Retina (tissue), 1 donor: ENCODE measurements at regions not wholly inside any gene's neighbourhood (a gene's known extent, or its start where the extent isn't known, plus 50 kb on each side); places are given as distances from the start of the nearest gene placed in this dataset.
"Not testable (repeated sequence)": the region's sequence is repeated elsewhere in the genome, so short reads cannot be mapped to it uniquely, and the experiment has no call there.

Experiments
- DNase-seq: peaks from one replicate; pipeline ENCODE4 v3.0.0-alpha.2; 2016

DNA sequence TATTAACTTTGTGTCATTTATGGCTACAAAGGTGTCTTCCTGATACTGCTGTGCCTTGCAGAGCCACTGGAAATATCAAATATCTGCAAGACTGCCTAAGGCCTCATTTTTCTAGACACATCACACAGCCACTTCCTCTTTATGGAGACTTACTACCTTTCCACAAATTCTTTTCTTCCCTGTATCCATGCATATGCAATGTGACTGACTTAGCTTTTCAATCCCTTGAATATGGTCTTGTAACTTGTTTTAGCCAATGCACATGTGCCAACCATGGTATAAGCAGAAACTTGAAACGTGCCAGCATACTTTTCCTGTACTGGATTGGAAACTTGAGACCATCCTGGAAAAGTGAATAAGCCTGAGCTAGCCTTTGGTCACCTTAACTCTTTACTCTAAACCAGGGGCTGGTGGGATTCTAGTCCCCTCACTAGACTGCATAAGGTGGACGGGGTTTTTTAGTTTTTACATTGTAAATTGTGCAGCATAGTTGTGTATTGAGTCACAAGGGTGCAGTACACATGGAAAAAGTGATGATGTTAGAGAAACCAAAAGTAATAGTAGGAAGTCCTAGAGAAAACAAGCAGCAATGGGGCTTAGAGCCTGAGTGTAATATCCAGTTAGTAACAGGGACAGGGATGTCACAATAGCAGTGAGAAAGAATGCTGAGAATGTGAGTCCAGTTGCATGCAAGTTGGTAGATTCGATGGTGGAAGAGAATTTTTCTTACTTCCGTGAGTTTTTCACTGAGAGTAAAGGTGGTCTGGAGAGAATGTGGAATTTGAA, 879.5 kb downstream of the SORCS1 start:
- no peak for DNase-seq

DNA sequence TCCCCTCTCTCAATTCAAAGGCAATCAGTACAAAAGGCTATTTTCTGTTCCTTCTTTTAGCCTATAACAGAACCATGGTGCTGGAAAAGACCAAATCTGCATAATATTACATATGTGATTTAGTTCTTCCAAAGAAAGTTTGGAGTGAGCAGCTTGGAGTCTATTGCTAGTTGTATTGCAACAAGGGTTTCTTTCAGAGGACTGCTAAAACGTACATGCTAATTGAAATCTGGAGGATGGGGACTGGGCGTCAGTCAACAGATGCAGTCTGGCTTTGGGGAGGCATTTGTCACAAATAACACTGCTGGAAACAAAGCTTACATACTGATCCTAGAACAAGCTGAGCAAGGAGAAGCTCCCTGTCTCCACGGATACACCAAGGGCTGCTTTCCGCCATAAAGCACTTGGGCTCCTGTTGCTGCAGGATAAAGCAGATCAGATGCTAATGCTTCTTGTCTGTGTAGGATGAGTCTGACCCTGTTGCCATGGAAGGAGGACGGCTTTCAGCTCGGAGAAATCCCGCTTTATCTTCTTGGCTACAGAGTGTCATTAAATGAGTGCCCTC, 883.5 kb downstream of the SORCS1 start:
- DNase-seq: peak; percentile 5

DNA sequence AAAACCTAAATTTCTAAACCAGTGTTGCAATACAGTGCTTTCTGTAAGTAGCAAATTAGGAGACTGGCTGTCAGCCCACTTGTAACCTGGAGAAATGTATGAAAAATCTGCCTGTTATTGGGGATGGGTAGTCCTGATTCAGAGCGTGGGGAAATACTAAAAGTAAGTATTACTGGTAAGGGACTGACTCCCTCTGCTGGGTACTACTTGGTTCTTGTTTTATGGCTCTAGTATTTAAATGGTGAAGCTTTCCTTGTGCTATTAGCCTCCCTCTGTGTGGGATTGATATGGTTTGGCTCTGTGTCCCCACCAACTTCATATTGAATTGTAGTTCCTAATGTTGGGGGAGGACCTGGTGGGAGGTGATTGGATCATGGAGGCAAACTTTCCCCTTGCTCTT, 886.1 kb downstream of the SORCS1 start:
- DNase-seq: no peak

DNA sequence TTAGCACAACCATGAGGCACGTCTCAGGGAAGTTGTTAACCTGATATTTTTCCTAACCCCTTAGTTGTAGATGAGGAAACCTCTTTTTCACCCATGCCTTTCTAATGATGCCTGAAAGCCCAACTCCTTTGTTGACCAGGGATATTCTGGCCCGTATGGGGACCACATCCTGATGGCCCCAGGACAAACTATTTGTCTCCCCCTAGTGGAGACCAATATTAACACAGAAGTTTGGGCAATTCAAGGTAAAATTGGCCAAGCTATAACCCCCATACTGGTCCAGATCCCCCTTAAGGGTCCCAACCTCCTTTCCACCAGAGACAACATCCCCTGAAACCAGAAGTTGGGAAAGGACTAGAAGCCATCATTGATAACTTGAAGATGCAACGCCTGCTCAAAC, 893.3 kb downstream of the SORCS1 start:
- DNase-seq: no peak

DNA sequence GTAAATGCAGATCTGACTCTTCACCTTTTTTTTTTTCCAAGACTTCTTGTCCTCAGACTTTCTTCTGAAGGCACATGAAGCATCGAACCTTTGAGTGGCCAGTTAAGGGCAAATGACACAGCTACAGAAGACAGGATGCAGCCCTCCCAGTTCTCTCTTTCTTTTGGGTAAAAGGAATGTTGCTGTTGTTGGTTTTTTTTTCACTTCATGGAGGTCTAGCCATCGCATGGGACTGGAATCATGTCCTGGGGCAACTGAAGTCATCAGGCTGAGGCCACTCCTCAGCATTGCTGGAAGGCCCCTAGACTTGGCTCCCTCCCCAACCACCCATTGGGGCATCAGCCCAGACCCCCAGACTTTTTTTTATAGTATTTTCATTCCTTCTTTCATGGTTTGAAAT, 896.5 kb downstream of the SORCS1 start:
- no peak for DNase-seq

DNA sequence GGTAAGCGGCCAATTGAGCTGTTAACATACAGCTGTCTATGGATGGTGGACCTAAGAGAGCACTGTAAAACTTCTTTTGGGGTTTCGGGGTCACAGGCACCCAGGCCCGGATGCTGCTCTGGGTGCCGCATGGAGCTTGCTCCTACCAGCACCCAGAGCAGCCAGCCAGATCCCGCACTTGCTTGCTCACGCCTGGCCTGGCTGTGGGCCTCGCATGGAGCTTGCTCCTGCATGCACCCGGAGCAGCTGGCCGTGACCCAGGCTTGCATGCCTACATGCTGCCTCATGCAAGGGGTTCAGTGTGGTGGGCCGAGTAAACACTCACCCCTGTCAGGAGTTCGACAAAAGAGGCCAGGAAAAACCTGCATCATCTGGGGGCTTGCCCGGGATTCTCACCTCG, 896.9 kb downstream of the SORCS1 start:
- no peak for DNase-seq

DNA sequence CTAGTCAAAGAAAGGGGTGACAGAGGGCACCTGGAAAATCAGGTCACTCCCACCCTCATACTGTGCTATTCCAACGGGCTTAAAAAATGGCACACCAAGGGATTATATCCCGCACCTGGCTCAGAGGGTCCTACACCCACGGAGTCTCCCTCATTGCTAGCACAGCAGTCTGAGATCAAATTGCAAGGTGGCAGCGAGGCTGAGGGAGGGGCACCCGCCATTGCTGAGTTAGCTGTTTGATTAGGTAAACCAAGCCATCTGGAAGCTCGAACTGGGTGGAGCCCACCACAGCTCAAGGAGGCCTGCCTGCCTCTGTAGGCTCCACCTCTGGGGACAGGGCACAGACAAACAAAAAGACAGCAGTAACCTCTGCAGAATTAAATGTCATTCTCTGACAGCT, 907.1 kb downstream of the SORCS1 start:
- DNase-seq: not testable (repeated sequence)

DNA sequence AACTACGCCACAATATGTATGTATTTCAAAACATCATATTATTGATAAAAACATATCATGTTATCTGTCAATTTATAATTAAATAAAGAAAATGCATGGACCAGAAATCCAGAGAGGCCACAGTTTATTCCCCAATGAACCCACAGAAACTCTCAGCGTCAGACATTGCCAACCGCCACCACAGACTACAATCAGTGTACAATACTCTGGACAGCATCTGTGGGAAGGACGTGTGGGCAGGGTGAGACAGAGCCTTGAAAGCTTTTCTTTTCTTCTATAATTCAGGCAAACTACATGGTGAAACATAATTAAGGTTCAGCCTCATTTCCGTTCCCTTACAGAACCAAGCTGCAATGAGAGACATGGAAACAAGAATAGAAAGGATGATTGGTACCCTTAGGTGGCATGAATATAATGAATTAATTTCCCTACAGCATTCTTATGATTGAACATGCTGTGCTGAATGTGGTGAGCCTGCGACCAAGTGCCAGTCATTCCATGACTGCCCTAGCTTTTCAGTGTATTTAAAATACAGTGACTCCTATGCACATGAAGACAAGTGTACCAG, 909.3 kb downstream of the SORCS1 start:
- peak; percentile 62 for DNase-seq

DNA sequence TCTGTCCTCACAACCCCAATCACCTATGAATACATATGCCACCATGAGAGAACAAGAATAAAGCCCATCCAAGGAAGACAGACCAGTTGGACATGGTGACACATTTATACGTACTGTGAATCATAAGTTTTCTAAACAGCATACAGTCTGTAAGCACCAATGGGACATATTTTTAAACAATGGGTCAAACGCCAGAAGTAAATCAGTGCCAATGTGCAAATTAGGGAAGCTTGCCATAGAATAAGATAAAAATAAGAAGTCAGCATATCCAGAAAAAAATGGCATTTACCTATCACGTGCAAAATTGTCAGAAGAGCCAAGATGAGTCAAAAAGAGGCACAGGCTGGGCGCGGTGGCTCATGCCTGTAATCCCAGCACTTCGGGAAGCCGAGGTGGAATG, 910.4 kb downstream of the SORCS1 start:
- no peak for DNase-seq

DNA sequence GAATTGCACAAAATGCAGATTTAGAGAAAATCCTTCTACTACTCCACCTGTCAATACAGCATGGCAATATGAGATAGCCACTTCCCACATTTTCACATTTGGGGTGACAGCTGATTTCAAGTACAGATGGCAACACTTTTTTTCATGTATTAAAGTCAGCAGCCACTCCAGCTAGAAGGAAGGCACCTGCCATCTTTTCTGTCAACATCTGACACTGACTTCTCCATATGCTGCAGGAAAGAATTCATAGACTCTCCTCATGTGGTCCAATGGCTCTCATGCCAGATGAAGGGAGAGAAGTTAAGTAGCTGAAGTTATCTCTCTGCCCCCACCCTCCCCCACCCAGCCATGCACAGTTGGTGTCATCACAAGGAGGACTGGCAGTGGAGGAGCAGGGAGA, 912.0 kb downstream of the SORCS1 start:
- DNase-seq: peak; percentile 20

DNA sequence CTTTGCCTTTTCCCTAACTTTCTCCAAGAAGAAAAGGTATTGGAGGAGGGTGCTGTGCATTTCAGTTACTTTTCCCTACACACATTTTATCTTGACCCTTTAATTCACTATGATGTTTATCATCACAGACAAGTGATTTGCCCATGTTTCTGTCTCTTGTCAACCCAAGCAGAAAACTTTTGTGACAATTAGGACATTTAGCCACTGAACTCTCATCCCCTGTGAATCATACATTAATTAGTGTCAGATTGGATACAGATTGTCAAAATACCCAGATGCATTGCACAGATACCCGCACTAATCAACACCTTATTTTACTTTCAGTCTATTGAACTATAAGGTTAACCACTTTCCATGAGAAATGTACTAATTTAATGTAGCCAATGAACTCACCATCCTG, 912.9 kb downstream of the SORCS1 start:
- DNase-seq: peak; percentile 75

DNA sequence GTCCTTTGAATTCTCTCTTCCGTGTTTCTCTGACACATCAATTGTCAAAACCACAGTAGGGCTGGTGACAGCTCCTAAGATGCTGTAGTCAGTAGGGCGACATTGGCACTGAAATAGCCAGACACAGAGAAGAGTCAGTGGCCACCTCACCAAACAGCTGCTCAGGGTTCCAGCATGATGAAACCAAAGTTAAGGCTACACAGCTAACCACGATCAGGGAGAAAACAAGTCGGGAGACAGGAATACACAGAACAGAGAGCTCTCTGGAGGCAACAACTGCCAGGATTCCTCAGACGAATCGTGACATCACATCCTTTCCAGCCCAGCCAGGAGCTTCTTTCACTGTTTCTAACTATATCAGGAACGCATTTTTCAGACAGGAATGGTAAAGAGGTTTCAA, 922.2 kb downstream of the SORCS1 start:
- DNase-seq: no peak

DNA sequence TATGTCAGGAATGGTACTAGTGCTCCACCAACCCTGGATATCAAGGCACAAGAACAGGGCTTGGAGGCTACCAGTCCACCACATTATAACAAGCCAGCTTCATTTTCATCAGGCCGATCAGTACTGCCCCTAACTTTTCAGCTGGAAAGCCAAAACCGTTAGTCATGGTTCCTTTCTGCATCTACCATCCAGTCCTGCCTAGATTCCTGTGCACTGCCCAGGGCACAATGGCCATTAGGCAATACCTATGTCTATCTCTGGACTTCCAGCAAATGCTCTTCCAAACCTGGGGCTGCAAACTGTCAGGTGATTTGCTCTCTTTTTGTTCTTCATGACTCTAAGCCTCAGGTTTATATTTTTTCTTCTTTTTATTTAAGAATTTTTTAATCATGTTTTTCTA, 937.7 kb downstream of the SORCS1 start:
- DNase-seq: no peak

DNA sequence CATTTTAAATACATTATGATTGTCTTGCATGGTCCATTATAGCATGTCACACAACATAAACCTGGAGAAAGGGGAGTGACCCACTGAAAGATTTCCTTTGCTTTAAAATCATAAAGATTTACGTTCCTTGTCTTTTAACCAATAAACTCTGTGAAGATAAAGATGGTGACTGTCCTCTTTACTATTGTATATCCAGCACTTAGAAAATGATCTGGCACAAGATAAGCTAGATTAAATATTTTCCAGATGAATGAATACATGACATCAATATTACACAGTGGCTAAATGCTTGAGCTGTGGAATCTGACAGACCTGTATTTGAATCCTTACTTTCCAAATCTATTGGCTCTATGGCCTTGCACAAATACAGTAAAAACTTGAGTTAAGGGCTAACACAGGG, 938.4 kb downstream of the SORCS1 start:
- no peak for DNase-seq

DNA sequence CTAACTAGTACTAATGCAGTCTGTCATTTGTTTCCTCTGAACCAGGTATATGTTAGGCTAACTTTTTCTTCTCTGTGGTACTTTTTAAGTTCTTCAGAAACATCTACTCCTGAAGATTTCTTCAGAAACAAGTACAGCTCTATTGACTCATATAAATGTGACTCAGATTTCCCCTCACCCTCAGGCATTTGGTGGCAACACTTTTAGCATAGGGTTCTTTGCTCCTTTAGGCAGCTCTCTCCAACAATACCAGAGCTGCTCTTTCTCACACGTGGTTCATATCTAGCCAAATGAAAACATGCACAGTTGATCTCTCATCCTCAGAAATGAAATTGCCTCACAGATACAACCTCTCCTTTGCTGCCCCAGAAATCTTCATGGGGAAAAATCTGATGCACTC, 939.8 kb downstream of the SORCS1 start:
- no peak for DNase-seq

DNA sequence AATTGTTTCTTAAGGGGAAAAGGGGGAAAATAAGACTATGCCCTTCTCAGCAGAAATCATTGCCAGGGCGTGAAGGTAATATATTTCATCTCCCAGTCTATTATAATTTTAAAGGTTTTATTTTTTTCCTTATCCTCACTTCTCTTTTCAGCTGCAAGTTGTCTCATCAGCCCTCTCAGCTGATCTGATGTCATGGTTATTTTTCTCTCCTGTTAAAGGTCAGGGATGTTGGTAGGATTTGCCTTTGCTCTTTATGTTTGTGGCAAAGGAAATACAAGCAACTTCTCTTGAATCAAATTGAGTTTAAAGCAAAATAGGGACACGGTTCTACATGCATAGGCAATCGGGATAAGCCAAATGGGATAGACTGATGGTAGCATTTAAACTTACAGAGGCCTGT, 946.9 kb downstream of the SORCS1 start:
- DNase-seq: no peak

DNA sequence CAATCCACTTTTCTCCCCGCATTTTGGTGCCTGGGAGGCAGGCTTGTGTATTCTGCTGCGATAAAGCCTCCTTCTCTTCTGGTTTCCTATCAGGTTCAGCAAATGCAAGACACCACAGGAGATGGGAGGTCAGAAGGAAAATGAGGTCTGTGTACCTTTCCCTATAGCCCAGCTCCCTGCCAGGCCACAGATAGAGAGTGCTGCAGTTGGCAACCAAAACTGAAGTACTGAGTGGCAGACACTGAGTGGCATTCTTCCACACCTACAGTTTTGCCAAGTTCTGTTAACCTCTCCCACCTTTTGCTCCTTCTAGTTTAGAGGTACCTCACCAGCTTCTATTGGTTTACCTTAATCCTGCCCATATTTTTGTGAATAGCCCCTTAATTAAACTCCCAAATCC, 948.4 kb downstream of the SORCS1 start:
- no peak for DNase-seq

DNA sequence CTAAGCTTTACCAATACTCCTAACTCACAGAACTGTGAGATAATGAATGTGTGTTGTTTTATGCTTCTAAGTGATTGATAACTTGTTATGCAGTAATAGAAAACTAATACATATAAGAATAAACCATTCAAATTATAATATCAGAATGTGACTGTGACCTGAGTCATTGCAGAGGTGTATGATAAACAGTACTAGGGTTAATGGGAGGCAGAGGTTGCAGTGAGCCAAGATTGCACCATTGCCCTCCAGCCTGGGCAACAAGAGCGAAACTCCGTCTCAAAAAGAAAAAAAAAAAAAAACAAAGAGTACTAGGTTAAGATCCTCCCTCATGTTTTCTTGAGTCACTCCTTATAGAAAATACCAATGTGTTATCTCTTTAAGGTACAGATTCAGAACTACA, 950.3 kb downstream of the SORCS1 start:
- DNase-seq: no peak

DNA sequence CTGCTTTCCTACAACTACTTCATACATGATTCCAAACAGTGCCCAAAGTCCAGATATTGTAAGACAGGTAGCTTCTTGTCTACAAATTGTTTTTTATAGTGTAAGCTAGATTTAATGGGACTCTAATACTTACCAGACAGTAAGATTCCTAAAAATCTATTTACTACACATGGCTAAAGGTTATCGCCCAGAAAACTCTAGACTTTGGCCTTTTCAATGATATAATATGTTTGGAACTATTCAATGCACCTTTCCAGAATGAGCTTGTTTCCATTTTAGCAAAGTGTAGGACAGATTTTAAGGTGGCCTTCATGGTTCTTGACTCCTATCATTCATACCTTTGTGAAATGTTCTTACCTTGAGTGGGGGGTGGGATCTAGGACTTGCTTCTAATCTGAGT, 951.0 kb downstream of the SORCS1 start:
- no peak for DNase-seq

DNA sequence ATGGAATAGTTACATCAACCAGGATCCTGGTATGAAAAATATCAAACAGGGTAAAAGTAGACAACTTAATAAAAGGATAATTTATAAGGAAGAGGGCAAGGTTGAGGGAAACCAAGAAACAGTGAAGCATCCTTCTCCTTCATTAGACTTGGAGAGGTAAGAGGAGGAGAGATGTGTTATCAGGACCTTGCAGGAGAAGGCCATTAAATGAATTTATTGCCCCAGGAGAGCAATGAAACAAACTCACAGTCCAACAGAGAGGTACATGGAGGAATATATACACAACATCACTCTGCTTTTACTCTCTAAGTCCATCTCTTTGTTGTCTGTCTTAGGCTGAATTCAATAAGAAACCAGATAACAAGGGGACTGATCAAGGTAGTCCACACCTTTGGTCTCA, 966.2 kb downstream of the SORCS1 start:
- DNase-seq: no peak

DNA sequence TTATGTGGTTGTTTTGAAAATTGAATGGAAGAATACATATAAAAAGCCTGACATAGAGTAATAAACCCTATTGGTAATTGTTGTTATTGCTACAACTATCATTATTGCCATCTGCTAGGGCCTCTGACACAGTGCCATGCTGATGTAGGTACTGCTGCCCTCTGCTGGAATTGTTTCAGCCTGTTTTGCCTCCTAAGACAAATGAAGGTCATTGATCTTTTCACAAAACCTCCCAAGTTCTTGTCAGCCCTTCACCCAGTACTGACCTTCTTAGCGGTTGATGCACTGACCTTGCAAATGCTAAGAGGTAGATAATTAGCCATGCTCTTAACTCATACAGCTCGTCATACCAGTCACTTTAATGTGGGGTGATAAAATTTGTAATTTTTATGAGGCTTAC, 975.2 kb downstream of the SORCS1 start:
- peak; percentile 27 for DNase-seq

DNA sequence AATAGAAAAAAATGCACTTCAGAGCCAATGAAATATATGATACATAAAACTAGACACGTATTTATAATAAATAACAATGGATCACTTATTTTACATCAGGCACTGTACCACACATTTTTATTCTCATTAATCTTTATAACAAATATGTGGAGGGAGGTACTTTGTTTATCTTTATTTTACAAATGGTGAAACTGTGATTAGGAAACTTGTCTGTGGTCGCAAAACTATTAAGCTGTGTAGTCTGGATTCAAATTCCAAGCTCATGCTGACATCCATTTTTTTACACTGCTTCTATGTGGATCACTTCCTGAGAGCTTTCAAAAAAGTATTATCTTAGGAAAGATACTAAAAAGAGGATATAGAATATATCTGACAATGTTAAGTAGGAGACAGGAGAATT, 978.6 kb downstream of the SORCS1 start:
- no peak for DNase-seq

DNA sequence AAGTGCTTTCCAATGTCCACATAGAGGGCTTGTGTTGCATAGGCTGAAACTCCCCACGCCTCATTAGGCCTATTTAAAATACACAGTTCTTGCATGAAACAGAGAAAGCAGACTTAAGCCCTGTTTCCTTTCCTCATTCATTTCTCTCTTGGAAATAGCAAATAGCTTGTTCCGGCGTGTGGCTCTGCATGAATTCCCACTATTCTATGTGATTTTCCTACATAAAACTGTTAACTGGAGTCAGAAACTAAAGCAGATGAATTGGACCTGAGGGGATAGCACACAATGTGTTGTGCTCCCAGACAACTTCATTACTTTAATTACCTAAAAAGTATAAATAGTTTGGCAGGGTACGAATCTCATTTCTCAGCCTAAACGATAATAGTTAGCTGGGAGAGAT, 981.5 kb downstream of the SORCS1 start:
- no peak for DNase-seq

DNA sequence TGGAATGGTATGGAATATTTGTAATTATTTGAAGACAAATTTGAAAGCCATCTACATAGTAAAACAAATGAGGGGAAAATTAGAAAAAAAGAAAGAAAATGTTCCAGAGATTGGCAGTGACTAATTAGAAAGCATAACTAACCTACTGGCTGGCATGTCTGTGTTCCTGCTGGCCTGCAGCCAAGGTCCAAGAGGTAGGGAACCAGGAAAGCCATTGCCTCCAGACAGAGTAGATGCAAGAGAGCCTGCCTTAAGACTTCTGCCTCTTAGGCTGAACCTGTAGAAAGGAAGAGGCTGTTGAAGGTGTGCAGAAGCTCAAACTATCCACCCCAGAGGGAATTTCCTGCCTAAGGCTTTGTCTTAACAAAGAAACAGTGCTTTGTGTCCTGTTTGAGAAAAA, 982.0 kb downstream of the SORCS1 start:
- DNase-seq: no peak

DNA sequence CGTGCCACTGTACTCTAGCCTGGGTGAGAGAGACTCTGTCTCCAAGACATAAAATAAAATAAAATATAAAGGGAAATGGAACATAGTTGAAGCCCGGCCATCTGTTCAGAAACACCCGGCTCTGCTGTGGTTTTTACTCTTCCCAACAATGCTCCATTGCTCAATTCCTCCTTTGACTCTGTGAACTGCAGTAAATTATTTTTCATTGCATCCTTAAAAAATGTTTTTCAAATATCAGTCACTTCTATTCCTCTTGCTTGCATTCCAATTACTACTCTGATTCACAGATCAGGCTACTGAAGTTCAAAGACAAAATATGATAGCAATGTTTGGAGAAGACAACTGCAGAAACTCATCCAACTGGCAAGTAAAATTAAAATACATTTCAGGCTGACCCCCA, 983.0 kb downstream of the SORCS1 start:
- DNase-seq: no peak
